ENCODE measurements at regions not wholly inside any gene's neighbourhood (a gene's known extent, or its start where the extent isn't known, plus 50 kb on each side); places are given as distances from the start of the nearest gene placed in this dataset.
"Not testable (repeated sequence)": the region's sequence is repeated elsewhere in the genome, so short reads cannot be mapped to it uniquely, and the experiment has no call there.

GRCh38 chr4:77454858-77455257 is 150.8 kb upstream of the CXCL13 start:
- ChIA-PET CTCF (no interaction called here), POLR2A (no interaction called here)
- H3K4me2 ChIP-seq, result no peak overlapping the region
- no peaks in the 10 kb centered on the region for H3K4me1 ChIP-seq (ENCODE audit: control insufficient read depth in 1 of 2, insufficient read depth in 2 of 2, low read depth in 1 of 2, low read length in 1 of 2)
- no peak overlapping the region for H3K9ac ChIP-seq
- no peaks in the 10 kb centered on the region for H3K9me3 ChIP-seq
- H3K79me2 ChIP-seq (ENCODE audit: insufficient read depth), result no peaks in the 10 kb centered on the region
- no peaks in the 10 kb centered on the region for H4K20me1 ChIP-seq (ENCODE audit: insufficient read depth)
- no peaks in the 10 kb centered on the region for H3K27me3 ChIP-seq (ENCODE audit: insufficient read depth)
- no peaks in the 10 kb centered on the region for H3K36me3 ChIP-seq (replicated peaks in 1 of 2; ENCODE audit: control insufficient read depth in 1 of 2, insufficient read depth in 2 of 2, low read length in 1 of 2)
- no peak overlapping the region for H2AFZ ChIP-seq (ENCODE audit: low read depth)
- no peak overlapping the region for H3K27ac ChIP-seq (ENCODE audit: low read depth in 2 of 2, low read length in 1 of 2)
- H3K9me2 ChIP-seq, result no peaks in the 10 kb centered on the region
- H3F3A ChIP-seq (replicated peaks; ENCODE audit: insufficient read depth), result no peaks in the 10 kb centered on the region
- WGBS (ENCODE audit: low lambda C conversion rate), result 0% methylated on average over 1 of the region's 1 CpG
- no peak overlapping the region for H3K4me3 ChIP-seq (ENCODE audit: low read depth in 2 of 2, low read length in 1 of 2)
- DNase-seq, result no peak
- TF ChIP-seq TAF1 (IDR thresholded peaks at IDR 0.05; ENCODE audit: borderline replicate concordance, low read depth, low read length), result no peak
- no peak for TF ChIP-seq PBX3 (IDR thresholded peaks at IDR 0.05)
- TF ChIP-seq NRF1 (IDR thresholded peaks at IDR 0.05; ENCODE audit: low read depth, low read length), result no peak
- TF ChIP-seq RAD21 (IDR thresholded peaks at IDR 0.05; ENCODE audit: low read length), result no peak
- no peak for TF ChIP-seq NFIC (IDR thresholded peaks at IDR 0.05; ENCODE audit: borderline replicate concordance)
- TF ChIP-seq CHD2 (IDR thresholded peaks at IDR 0.05; ENCODE audit: low read length, partially characterized antibody), result no peak
- TF ChIP-seq FOXM1 (IDR thresholded peaks at IDR 0.05; ENCODE audit: low read depth), result no peak
- no peak for TF ChIP-seq RCOR1 (IDR thresholded peaks at IDR 0.05; ENCODE audit: low read length)
- TF ChIP-seq MXI1 (IDR thresholded peaks at IDR 0.05; ENCODE audit: low read depth, low read length), result no peak
- no peak for TF ChIP-seq MAX (IDR thresholded peaks at IDR 0.05; ENCODE audit: low read depth)

- H4K20me1 ChIP-seq (ENCODE audit: insufficient read depth); H3K9me2 ChIP-seq; H2AFZ ChIP-seq (ENCODE audit: low read depth); DNase-seq; H3K79me2 ChIP-seq (ENCODE audit: insufficient read depth); POLR2A ChIA-PET; H3K4me2 ChIP-seq; H3K27ac ChIP-seq (ENCODE audit: low read depth in 2 of 2, low read length in 1 of 2); H3K36me3 ChIP-seq (replicated peaks in 1 of 2; ENCODE audit: control insufficient read depth in 1 of 2, insufficient read depth in 2 of 2, low read length in 1 of 2); H3K9ac ChIP-seq; H3K4me1 ChIP-seq (ENCODE audit: control insufficient read depth in 1 of 2, insufficient read depth in 2 of 2, low read depth in 1 of 2, low read length in 1 of 2); H3K9me3 ChIP-seq; H3K4me3 ChIP-seq (ENCODE audit: low read depth in 2 of 2, low read length in 1 of 2); H3F3A ChIP-seq (replicated peaks; ENCODE audit: insufficient read depth); H3K27me3 ChIP-seq (ENCODE audit: insufficient read depth): not testable (repeated sequence)
- WGBS (ENCODE audit: low lambda C conversion rate), result 20% methylated on average over 2 of the region's 2 CpGs
- CTCF ChIA-PET, result interaction anchor here (1.3 kb wide), 1 partner anchor 9 kb away, joined by 4 read pairs; no protein-coding TSS in a partner anchor
Measured at GRCh38 chr4:77464100-77464499, 141.5 kb upstream of the CXCL13 start.

GRCh38 chr4:77465271-77465670 is 140.3 kb upstream of the CXCL13 start:
- no peaks in the 10 kb centered on the region for H3K9me3 ChIP-seq
- H3K4me3 ChIP-seq (ENCODE audit: low read depth in 2 of 2, low read length in 1 of 2), result no peak overlapping the region
- ChIA-PET CTCF (interaction anchor here (1.3 kb wide), 2 partner anchors 8 to 136 kb away, joined by 4 read pairs; no protein-coding TSS in a partner anchor), POLR2A (no interaction called here)
- 14% methylated on average over 2 of the region's 2 CpGs for WGBS (ENCODE audit: low lambda C conversion rate)
- H3K4me1 ChIP-seq (ENCODE audit: control insufficient read depth in 1 of 2, insufficient read depth in 2 of 2, low read depth in 1 of 2, low read length in 1 of 2), result no peaks in the 10 kb centered on the region
- no peaks in the 10 kb centered on the region for H3K79me2 ChIP-seq (ENCODE audit: insufficient read depth)
- H3K9ac ChIP-seq, result no peak overlapping the region
- H3K27ac ChIP-seq (ENCODE audit: low read depth in 2 of 2, low read length in 1 of 2), result no peak overlapping the region
- no peaks in the 10 kb centered on the region for H3K36me3 ChIP-seq (replicated peaks in 1 of 2; ENCODE audit: control insufficient read depth in 1 of 2, insufficient read depth in 2 of 2, low read length in 1 of 2)
- no peak overlapping the region for H2AFZ ChIP-seq (ENCODE audit: low read depth)
- H3K27me3 ChIP-seq (ENCODE audit: insufficient read depth), result no peaks in the 10 kb centered on the region; the same call in 1 of the 2 replicates
- DNase-seq, result no peak
- H3K4me2 ChIP-seq, result no peak overlapping the region
- H4K20me1 ChIP-seq (ENCODE audit: insufficient read depth), result no peaks in the 10 kb centered on the region
- H3F3A ChIP-seq (replicated peaks; ENCODE audit: insufficient read depth), result no peaks in the 10 kb centered on the region
- TF ChIP-seq CTCF (IDR thresholded peaks at IDR 0.05) (peak; percentile 27; the same call in 1 of the 2 replicates), RCOR1 (IDR thresholded peaks at IDR 0.05; ENCODE audit: low read length) (no peak), RFX5 (IDR thresholded peaks at IDR 0.05; ENCODE audit: low read length) (no peak), EP300 (IDR thresholded peaks at IDR 0.05; ENCODE audit: borderline replicate concordance in 1 of 2, low read depth in 1 of 2, low read length in 1 of 2) (no peak), TAF1 (IDR thresholded peaks at IDR 0.05; ENCODE audit: borderline replicate concordance, low read depth, low read length) (no peak), MAX (IDR thresholded peaks at IDR 0.05; ENCODE audit: low read depth) (no peak)
- H3K9me2 ChIP-seq, result no peaks in the 10 kb centered on the region

All from SK-N-SH (cell line).